GM19240 (cell line): ENCODE measurements at regions not wholly inside any gene's neighbourhood (a gene's known extent, or its start where the extent isn't known, plus 50 kb on each side); places are given as distances from the start of the nearest gene placed in this dataset.
"Not testable (repeated sequence)": the region's sequence is repeated elsewhere in the genome, so short reads cannot be mapped to it uniquely, and the experiment has no call there.

Source experiments
- DNase-seq: peaks from one replicate; pipeline ENCODE4 v3.0.0; 2011; ENCODE audit warnings: low spot score; ENCODE audit not compliant: insufficient read length

GRCh38 chrX:109172091-109172602 is 309.7 kb downstream of the GUCY2F start:
- DNase-seq: no peak

GRCh38 chrX:109155161-109155560 is 326.7 kb downstream of the GUCY2F start:
- DNase-seq: no peak

DNA sequence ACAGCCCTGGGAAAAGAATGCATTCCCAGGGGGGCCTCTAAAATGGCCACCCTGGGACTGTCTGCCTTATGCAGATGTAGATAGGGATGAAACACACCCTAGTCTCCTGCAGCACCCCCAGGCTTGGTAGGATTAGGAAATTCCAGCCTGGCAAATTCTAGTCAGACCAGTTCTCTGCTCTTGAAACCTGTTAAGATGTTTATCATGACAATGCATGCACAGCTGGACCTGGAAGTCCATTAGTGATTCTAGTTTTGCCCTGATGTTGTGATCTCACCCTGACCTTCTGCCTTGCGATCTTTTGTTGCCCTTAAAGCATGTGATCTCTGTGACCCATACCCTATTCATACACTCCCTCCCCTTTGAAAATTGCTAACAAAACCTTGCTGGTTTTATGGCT is 337.7 kb downstream of the GUCY2F start:
- not testable (repeated sequence) for DNase-seq

DNA sequence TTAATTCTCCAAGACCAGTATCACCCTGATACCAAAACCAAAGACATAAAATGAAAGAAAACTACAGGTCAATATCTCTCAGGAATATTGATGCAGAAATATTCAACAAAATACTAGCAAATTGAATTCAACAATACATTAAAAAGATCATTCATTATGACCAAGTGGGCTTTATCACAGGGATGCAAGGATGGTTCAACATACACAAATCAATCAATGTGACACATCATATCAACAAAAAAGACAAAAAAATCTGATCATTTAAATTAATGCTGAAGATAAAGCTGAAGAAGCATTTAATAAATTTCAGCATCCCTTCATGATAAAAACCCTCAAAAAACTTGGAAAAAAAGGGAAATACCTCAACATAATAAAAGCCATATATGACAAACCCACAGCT is 341.4 kb downstream of the GUCY2F start:
- no peak for DNase-seq

DNA sequence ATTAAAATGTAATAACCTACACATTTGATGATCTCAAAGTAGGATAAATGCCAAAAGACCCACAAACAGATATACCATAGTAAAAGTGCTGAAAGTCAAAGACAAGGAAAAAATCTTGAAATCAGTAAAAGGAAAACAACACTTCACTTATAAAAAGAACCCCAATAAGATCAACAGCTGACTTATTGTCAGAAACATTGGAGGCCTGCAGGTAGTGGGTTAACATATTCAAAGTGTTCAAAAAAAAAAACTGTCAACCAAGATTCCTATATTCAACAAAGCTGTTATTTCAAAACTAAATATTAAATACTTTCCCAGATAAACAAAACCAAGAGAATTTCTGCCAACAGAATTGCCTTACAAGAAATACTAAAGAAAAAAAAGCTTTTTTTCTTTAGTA is 347.1 kb downstream of the GUCY2F start:
- no peak for DNase-seq

DNA sequence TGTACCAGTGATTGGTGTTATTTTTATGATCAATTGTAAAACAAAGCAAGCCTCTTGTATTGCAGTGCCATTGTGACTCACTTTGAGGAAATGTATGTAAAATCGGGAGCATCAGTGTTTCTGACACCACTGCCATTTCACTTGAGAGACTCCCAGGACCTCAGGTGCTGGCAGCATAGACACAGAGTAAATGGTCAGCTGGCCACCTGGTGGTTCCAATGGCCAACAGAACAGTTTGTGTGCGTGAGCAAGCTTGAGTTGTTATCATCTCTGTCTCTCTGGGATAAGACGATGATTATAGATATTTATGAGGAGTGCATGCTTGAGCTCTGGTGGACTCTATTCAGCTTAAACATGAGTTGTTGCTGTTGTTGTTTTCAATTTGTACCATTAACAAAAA is 356.6 kb downstream of the GUCY2F start:
- DNase-seq: no peak

DNA sequence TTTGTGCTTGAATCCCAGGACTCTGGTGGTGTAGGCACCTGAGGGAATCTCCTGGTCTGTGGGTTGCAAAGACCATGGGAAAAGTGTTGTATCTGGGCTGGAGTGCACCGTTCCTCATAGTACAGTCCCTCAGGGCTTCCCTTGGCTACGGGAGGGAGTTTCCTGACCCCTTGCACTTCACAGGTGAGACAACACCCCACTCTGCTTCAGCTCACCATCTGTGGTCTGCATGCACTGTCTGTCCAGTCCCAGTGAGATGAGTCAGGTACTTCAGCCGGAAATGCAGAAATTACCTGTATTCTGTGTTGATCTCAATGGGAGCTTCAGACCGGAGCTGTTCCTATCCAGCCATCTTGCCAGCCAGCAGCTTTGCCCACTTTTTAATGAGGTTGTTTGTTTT is 353.0 kb upstream of the IRS4 start:
- DNase-seq: no peak

- DNase-seq: no peak
These were observed 341.4 kb upstream of the IRS4 start for GRCh38 chrX:109077788-109078187.

- not testable (repeated sequence) for DNase-seq
These were observed 317.8 kb upstream of the IRS4 start for GRCh38 chrX:109054181-109054581.

GRCh38 chrX:109049903-109050302 is 313.5 kb upstream of the IRS4 start:
- DNase-seq: no peak

GRCh38 chrX:109049416-109049815 is 313.1 kb upstream of the IRS4 start:
- no peak for DNase-seq

DNA sequence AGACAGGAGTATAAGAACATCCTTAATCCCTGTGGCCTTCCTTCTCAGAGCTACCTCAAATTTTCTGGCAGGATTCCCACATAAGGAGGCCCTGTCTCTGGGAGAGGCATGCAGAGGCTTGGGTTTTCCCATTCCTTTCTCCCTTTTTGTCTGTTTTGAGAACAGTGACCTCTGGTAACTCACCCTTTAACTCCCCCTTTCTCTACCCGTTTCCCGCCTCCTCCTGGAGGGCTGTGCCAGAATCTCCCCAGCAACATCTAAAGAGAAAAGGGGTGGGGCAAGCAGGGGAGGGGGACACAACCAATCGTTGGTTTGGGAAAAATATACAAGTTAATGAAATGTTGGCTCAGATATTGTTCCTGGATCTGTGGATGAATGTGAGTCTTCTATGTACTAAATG is 303.7 kb upstream of the IRS4 start:
- no peak for DNase-seq

GRCh38 chrX:109036624-109037023 is 300.3 kb upstream of the IRS4 start:
- no peak for DNase-seq

DNA sequence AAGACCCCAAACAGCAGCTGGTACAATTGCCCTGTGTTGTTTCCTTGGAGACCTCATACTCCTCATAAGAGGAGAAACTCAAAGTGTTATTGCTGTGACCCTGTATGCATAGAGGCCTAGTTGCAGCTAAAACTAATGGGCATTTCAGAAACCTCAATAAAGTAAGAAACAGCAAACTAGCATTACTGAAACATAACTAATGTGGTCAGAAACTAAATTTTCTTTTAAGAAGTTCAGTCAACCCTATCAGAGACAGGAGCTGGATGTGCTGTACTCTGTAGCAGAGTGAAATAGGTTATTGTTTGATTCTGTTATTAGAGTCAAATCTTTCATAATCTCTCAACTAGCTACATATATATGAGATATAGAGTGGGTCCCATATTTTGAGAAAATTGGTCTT is 257.5 kb upstream of the IRS4 start:
- DNase-seq: no peak

- not testable (repeated sequence) for DNase-seq
These were observed 236.5 kb upstream of the IRS4 start for GRCh38 chrX:108972899-108973298.

- no peak for DNase-seq
These were observed 210.8 kb upstream of the IRS4 start for GRCh38 chrX:108947205-108947604.

DNA sequence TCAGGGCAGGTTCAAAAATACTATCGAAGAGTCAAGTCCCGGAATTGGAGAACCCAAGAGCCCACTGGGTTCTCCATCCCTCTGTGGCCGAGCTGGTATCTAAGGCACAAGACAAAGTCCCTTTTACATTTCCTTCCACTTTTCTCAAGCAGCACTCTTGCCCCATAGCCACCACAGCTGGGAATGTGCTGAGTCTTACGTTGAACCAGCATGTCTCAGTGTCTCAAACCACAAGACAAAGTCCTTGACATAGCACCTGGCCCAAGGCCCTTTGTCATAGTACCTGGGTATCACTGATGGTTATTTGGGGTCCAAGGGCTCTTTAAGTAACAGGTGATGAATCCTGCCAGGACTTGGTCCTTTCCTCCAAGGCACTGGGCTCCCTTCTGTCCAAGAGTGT is 210.2 kb upstream of the IRS4 start:
- no peak for DNase-seq

GRCh38 chrX:108945883-108946523 is 209.6 kb upstream of the IRS4 start:
- DNase-seq: no peak

GRCh38 chrX:108914791-108915190 is 178.4 kb upstream of the IRS4 start:
- DNase-seq: no peak

GRCh38 chrX:108903831-108904230 is 167.5 kb upstream of the IRS4 start:
- DNase-seq: not testable (repeated sequence)

- DNase-seq: no peak
These were observed 164.0 kb upstream of the IRS4 start for GRCh38 chrX:108900333-108900732.

- DNase-seq: not testable (repeated sequence)
These were observed 160.0 kb upstream of the IRS4 start for GRCh38 chrX:108896349-108896748.

DNA sequence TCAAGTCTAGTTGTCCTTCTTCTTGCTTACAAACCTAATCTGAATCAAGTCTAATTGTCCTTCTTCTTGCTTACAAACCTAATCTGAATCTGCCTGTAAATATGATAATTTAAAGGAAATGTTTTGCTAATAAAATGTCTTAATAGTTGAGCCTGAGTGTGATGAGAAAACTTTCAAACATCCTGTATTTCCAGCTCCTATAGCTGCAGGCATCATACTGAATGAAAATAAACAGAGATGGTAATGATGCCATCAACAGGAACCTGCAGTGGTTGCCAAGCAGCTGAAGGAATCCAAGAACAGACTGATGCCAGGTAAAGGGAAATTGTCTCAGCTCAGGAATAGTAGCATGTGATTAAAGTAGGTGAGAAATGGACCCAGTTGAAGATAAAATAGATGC is 156.1 kb upstream of the IRS4 start:
- DNase-seq: no peak

- DNase-seq: no peak
These were observed 139.2 kb upstream of the IRS4 start for GRCh38 chrX:108875548-108875947.
